Loucy (cell line): ENCODE measurements at regions not wholly inside any gene's neighbourhood (a gene's known extent, or its start where the extent isn't known, plus 50 kb on each side); places are given as distances from the start of the nearest gene placed in this dataset.
A peak's percentile ranks its signal among the peaks of the same experiment; 100 is the strongest.

ENCODE experiments used
- H2AFZ ChIP-seq: fragments of 200-600 bp; sonication (generic); 2 replicates; pipeline ENCODE4 v1.6.0; 2016; ENCODE audit warnings: antibody characterized with exemption, mild to moderate bottlenecking, low read length, moderate library complexity
- H3F3A ChIP-seq: fragments of 200-600 bp; 2 replicates; pipeline ENCODE4 v1.6.0; 2016; ENCODE audit warnings: antibody characterized with exemption, low read depth, mild to moderate bottlenecking
- H3K27me3 ChIP-seq: fragments of 200-600 bp; sonication (generic); 2 replicates; pipeline ENCODE4 v1.6.1; 2014; ENCODE audit warnings: low read length, mild to moderate bottlenecking; ENCODE audit not compliant: insufficient read depth, poor library complexity, severe bottlenecking
- H3K36me3 ChIP-seq: fragments of 200-600 bp; sonication (generic); 2 replicates; pipeline ENCODE4 v1.6.1; 2016; ENCODE audit warnings: low read length; ENCODE audit not compliant: insufficient read depth
- H3K4me1 ChIP-seq: fragments of 200-600 bp; sonication (generic); 2 replicates; pipeline ENCODE4 v1.5.1; 2014; ENCODE audit warnings: low read length, mild to moderate bottlenecking; ENCODE audit not compliant: insufficient read depth, poor library complexity, severe bottlenecking
- H3K4me2 ChIP-seq: fragments of 200-600 bp; sonication (generic); 2 replicates; pipeline ENCODE4 v1.6.0; 2014; ENCODE audit warnings: antibody characterized with exemption, low read length, low read depth, mild to moderate bottlenecking; ENCODE audit not compliant: poor library complexity, severe bottlenecking
- H3K4me3 ChIP-seq: fragments of 200-600 bp; sonication (generic); 2 replicates; pipeline ENCODE4 v1.5.1; 2014; ENCODE audit warnings: low read length, mild to moderate bottlenecking, mixed read lengths; ENCODE audit not compliant: poor library complexity, severe bottlenecking
- H3K79me2 ChIP-seq: fragments of 200-600 bp; sonication (generic); 2 replicates; pipeline ENCODE4 v1.6.1; 2014; ENCODE audit warnings: low read length; ENCODE audit not compliant: insufficient read depth
- H3K9ac ChIP-seq: fragments of 200-600 bp; sonication (generic); 2 replicates; pipeline ENCODE4 v1.6.0; 2014; ENCODE audit warnings: mild to moderate bottlenecking, low read depth, low read length, moderate library complexity; ENCODE audit not compliant: poor library complexity, severe bottlenecking
- H3K9me2 ChIP-seq: fragments of 200-600 bp; sonication (generic); replicated peaks from 2 replicates; pipeline ENCODE4 v1.6.1; 2016; ENCODE audit warnings: low read depth, low read length, mixed read lengths
- H3K9me3 ChIP-seq: fragments of 200-600 bp; sonication (generic); 2 replicates; pipeline ENCODE4 v1.6.1; 2014; ENCODE audit warnings: mild to moderate bottlenecking, antibody characterized with exemption, low read length, low read depth; ENCODE audit not compliant: insufficient read depth
- H4K20me1 ChIP-seq: fragments of 200-600 bp; sonication (generic); 2 replicates; pipeline ENCODE4 v1.6.0; 2014; ENCODE audit warnings: antibody characterized with exemption, low read length, mild to moderate bottlenecking; ENCODE audit not compliant: insufficient read depth, poor library complexity, severe bottlenecking
- CTCF ChIP-seq: fragments of 200-600 bp; sonication (generic); conservative IDR thresholded peaks from 2 replicates; pipeline ENCODE4 v1.5.1; 2014; ENCODE audit warnings: mild to moderate bottlenecking, antibody characterized with exemption, low read length
- EZH2phosphoT487 ChIP-seq: fragments of 200-600 bp; IDR thresholded peaks from 2 replicates; pipeline ENCODE4 v1.6.1; 2018; ENCODE audit warnings: antibody characterized with exemption, mild to moderate bottlenecking, moderate library complexity, borderline replicate concordance

- no peak for TF ChIP-seq EZH2phosphoT487
- TF ChIP-seq CTCF, result no peak
- peaks cover 7% of the 10 kb centered on the region; the same call in 1 of the 2 replicates for H3K9me3 ChIP-seq
Observed at GRCh38 chr18:39599251-39599650, 2033.7 kb upstream of the CELF4 start.

GRCh38 chr18:39596891-39597290, 2031.3 kb upstream of the CELF4 start:
- Histone ChIP-seq H3K4me1 (peaks cover 19% of the 10 kb centered on the region), H3F3A (no peaks in the 10 kb centered on the region), H3K4me3 (peak overlapping the region; percentile 54), H3K4me2 (peak overlapping the region; percentile 46), H3K9ac (no peak overlapping the region), H3K9me2 (no peaks in the 10 kb centered on the region), H3K27me3 (no peaks in the 10 kb centered on the region), H3K9me3 (peaks cover 8% of the 10 kb centered on the region; the same call in 1 of the 2 replicates), H3K36me3 (no peaks in the 10 kb centered on the region), H2AFZ (peak overlapping the region; percentile 7; the same call in 1 of the 2 replicates), H3K79me2 (no peaks in the 10 kb centered on the region), H4K20me1 (no peaks in the 10 kb centered on the region)
- no peak for TF ChIP-seq CTCF
- TF ChIP-seq EZH2phosphoT487, result no peak

More at GRCh38 chr18:39599251-39599650, 2033.7 kb upstream of the CELF4 start:
- Histone ChIP-seq H3K9me2 (no peaks in the 10 kb centered on the region), H3K4me2 (no peak overlapping the region), H3K36me3 (no peaks in the 10 kb centered on the region), H2AFZ (no peak overlapping the region), H3K4me3 (no peak overlapping the region), H3K9ac (no peak overlapping the region), H3K79me2 (no peaks in the 10 kb centered on the region), H4K20me1 (no peaks in the 10 kb centered on the region), H3K27me3 (no peaks in the 10 kb centered on the region), H3F3A (no peaks in the 10 kb centered on the region), H3K4me1 (peaks cover 19% of the 10 kb centered on the region)

DNA sequence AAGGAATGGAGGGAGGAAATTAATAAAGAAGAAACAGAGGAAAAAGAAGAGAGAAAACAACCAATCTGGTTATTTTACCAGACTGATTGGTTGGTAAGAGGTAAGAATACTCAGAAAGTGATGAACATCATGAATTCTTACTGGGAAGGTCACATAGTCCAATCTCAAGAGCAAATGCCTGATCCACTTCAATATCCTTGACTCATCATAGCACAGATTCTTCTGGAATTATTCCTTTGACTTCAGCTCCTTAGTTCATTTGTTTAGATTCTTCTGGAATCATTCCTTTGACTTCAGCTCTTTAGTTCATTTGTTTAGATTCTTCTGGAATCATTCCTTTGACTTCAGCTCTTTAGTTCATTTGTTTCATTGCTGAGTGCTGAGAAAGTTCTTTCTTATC, 2030.6 kb upstream of the CELF4 start:
- H3F3A ChIP-seq, result no peaks in the 10 kb centered on the region
- H2AFZ ChIP-seq, result no peak overlapping the region
- peak overlapping the region; percentile 46 for H3K4me2 ChIP-seq
- H3K9ac ChIP-seq, result no peak overlapping the region
- TF ChIP-seq EZH2phosphoT487, result no peak
- no peak for TF ChIP-seq CTCF
- no peaks in the 10 kb centered on the region for H3K27me3 ChIP-seq
- no peaks in the 10 kb centered on the region for H3K9me2 ChIP-seq
- H3K9me3 ChIP-seq, result peaks cover 8% of the 10 kb centered on the region; the same call in 1 of the 2 replicates
- peaks cover 19% of the 10 kb centered on the region for H3K4me1 ChIP-seq
- no peaks in the 10 kb centered on the region for H4K20me1 ChIP-seq
- H3K4me3 ChIP-seq, result peak overlapping the region; percentile 16
- H3K36me3 ChIP-seq, result no peaks in the 10 kb centered on the region
- no peaks in the 10 kb centered on the region for H3K79me2 ChIP-seq
